ENCODE measurements at regions not wholly inside any gene's neighbourhood (a gene's known extent, or its start where the extent isn't known, plus 50 kb on each side); places are given as distances from the start of the nearest gene placed in this dataset.

GRCh38 chr5:166540156-166540555 is 1751.3 kb upstream of the WWC1 start:
- no peak overlapping the region for H2AFZ ChIP-seq (ENCODE audit: low read depth, low read length, severe bottlenecking)
- no peak overlapping the region for H3K4me3 ChIP-seq (ENCODE audit: insufficient read depth, low read length, poor library complexity, severe bottlenecking)
- no peaks in the 10 kb centered on the region for H4K20me1 ChIP-seq (ENCODE audit: low read depth, low read length)
- no peak overlapping the region for H3K4me2 ChIP-seq (ENCODE audit: low read depth, low read length, poor library complexity, severe bottlenecking)
- no peak overlapping the region for H3K27ac ChIP-seq (ENCODE audit: low read depth, low read length)
- H3F3A ChIP-seq (ENCODE audit: insufficient read depth), result no peaks in the 10 kb centered on the region
- H3K79me2 ChIP-seq (ENCODE audit: insufficient read depth, low read length), result no peaks in the 10 kb centered on the region
- H3K9me3 ChIP-seq (ENCODE audit: insufficient read depth, low read length), result no peaks in the 10 kb centered on the region
- no peak overlapping the region for H3K9ac ChIP-seq (ENCODE audit: low read length)
- H3K36me3 ChIP-seq (ENCODE audit: low read length), result no peaks in the 10 kb centered on the region
- no peaks in the 10 kb centered on the region for H3K9me2 ChIP-seq (replicated peaks; ENCODE audit: insufficient read depth, low read length)
- H3K27me3 ChIP-seq (ENCODE audit: low read length), result no peaks in the 10 kb centered on the region
- no peak for TF ChIP-seq CTCF (IDR thresholded peaks at IDR 0.05; ENCODE audit: insufficient read depth, low read length, poor library complexity, severe bottlenecking)
- no peak for TF ChIP-seq EZH2phosphoT487 (conservative IDR thresholded peaks at IDR 0.05; ENCODE audit: low read length)

- H3K4me3 ChIP-seq (ENCODE audit: insufficient read depth, low read length, poor library complexity, severe bottlenecking), result no peak overlapping the region
- H3K79me2 ChIP-seq (ENCODE audit: insufficient read depth, low read length), result no peaks in the 10 kb centered on the region
- no peaks in the 10 kb centered on the region for H4K20me1 ChIP-seq (ENCODE audit: low read depth, low read length)
- no peak overlapping the region for H2AFZ ChIP-seq (ENCODE audit: low read depth, low read length, severe bottlenecking)
- H3K36me3 ChIP-seq (ENCODE audit: low read length), result no peaks in the 10 kb centered on the region
- TF ChIP-seq EZH2phosphoT487 (conservative IDR thresholded peaks at IDR 0.05; ENCODE audit: low read length), result no peak
- no peak for TF ChIP-seq CTCF (IDR thresholded peaks at IDR 0.05; ENCODE audit: insufficient read depth, low read length, poor library complexity, severe bottlenecking)
- no peaks in the 10 kb centered on the region for H3K9me2 ChIP-seq (replicated peaks; ENCODE audit: insufficient read depth, low read length)
- no peaks in the 10 kb centered on the region for H3F3A ChIP-seq (ENCODE audit: insufficient read depth)
- H3K4me2 ChIP-seq (ENCODE audit: low read depth, low read length, poor library complexity, severe bottlenecking), result no peak overlapping the region
- no peak overlapping the region for H3K27ac ChIP-seq (ENCODE audit: low read depth, low read length)
- no peaks in the 10 kb centered on the region for H3K27me3 ChIP-seq (ENCODE audit: low read length)
- no peaks in the 10 kb centered on the region for H3K9me3 ChIP-seq (ENCODE audit: insufficient read depth, low read length)
- H3K9ac ChIP-seq (ENCODE audit: low read length), result no peak overlapping the region
These were observed 1740.1 kb upstream of the WWC1 start for GRCh38 chr5:166551384-166551783.

GRCh38 chr5:166553778-166554177 is 1737.7 kb upstream of the WWC1 start:
- H3K4me3 ChIP-seq (ENCODE audit: insufficient read depth, low read length, poor library complexity, severe bottlenecking), result no peak overlapping the region
- no peaks in the 10 kb centered on the region for H3K27me3 ChIP-seq (ENCODE audit: low read length)
- H3F3A ChIP-seq (ENCODE audit: insufficient read depth), result no peaks in the 10 kb centered on the region
- no peaks in the 10 kb centered on the region for H3K79me2 ChIP-seq (ENCODE audit: insufficient read depth, low read length)
- no peak overlapping the region for H3K4me2 ChIP-seq (ENCODE audit: low read depth, low read length, poor library complexity, severe bottlenecking)
- no peaks in the 10 kb centered on the region for H3K9me3 ChIP-seq (ENCODE audit: insufficient read depth, low read length)
- H3K36me3 ChIP-seq (ENCODE audit: low read length), result no peaks in the 10 kb centered on the region
- no peak overlapping the region for H2AFZ ChIP-seq (ENCODE audit: low read depth, low read length, severe bottlenecking)
- H3K9ac ChIP-seq (ENCODE audit: low read length), result no peak overlapping the region
- no peak overlapping the region for H3K27ac ChIP-seq (ENCODE audit: low read depth, low read length)
- no peaks in the 10 kb centered on the region for H3K9me2 ChIP-seq (replicated peaks; ENCODE audit: insufficient read depth, low read length)
- H4K20me1 ChIP-seq (ENCODE audit: low read depth, low read length), result no peaks in the 10 kb centered on the region
- TF ChIP-seq CTCF (IDR thresholded peaks at IDR 0.05; ENCODE audit: insufficient read depth, low read length, poor library complexity, severe bottlenecking) (no peak), EZH2phosphoT487 (conservative IDR thresholded peaks at IDR 0.05; ENCODE audit: low read length) (no peak)

All from SU-DHL-6 (cell line).